ENCODE measurements at regions not wholly inside any gene's neighbourhood (a gene's known extent, or its start where the extent isn't known, plus 50 kb on each side); places are given as distances from the start of the nearest gene placed in this dataset.
A peak's percentile ranks its signal among the peaks of the same experiment; 100 is the strongest.

GRCh38 chr11:114889594-114890011 lies 211.3 kb downstream of the NXPE2 start:
- Histone ChIP-seq H3K4me1 (no peaks in the 10 kb centered on the region), H3K36me3 (no peaks in the 10 kb centered on the region), H3K27me3 (ENCODE audit: low read depth) (peaks cover 12% of the 10 kb centered on the region), H3K4me3 (no peak overlapping the region), H3K9me3 (no peaks in the 10 kb centered on the region), H3K27ac (no peak overlapping the region)
- no peak for ATAC-seq
- no peak for DNase-seq
- TF ChIP-seq CTCF (IDR thresholded peaks at IDR 0.05), result no peak
- intact Hi-C loops (cut with DNase I), result no loop called here

GRCh38 chr11:114890038-114890437 lies 211.7 kb downstream of the NXPE2 start:
- Histone ChIP-seq H3K4me3 (no peak overlapping the region), H3K27ac (no peak overlapping the region), H3K4me1 (no peaks in the 10 kb centered on the region), H3K9me3 (no peaks in the 10 kb centered on the region), H3K27me3 (ENCODE audit: low read depth) (peaks cover 12% of the 10 kb centered on the region), H3K36me3 (no peaks in the 10 kb centered on the region)
- ATAC-seq, result no peak
- no peak for TF ChIP-seq CTCF (IDR thresholded peaks at IDR 0.05)
- intact Hi-C loops (cut with DNase I), result no loop called here
- no peak for DNase-seq

- ATAC-seq, result no peak
- H3K27ac ChIP-seq, result no peak overlapping the region
- H3K4me1 ChIP-seq, result no peaks in the 10 kb centered on the region
These were observed 213.6 kb downstream of the NXPE2 start for GRCh38 chr11:114891911-114892310.

GRCh38 chr11:114892381-114893197 lies 214.3 kb downstream of the NXPE2 start:
- DNase-seq (no peak), ATAC-seq (no peak)
- Histone ChIP-seq H3K4me1 (no peaks in the 10 kb centered on the region), H3K36me3 (no peaks in the 10 kb centered on the region), H3K9me3 (no peaks in the 10 kb centered on the region), H3K4me3 (no peak overlapping the region), H3K27ac (no peak overlapping the region), H3K27me3 (ENCODE audit: low read depth) (peaks cover 19% of the 10 kb centered on the region)
- TF ChIP-seq CTCF (IDR thresholded peaks at IDR 0.05), result peak; percentile 17
- intact Hi-C loops (cut with DNase I), result no loop called here

More at GRCh38 chr11:114891911-114892310, 213.6 kb downstream of the NXPE2 start:
- no peak for DNase-seq
- H3K27me3 ChIP-seq (ENCODE audit: low read depth), result peaks cover 19% of the 10 kb centered on the region
- H3K36me3 ChIP-seq, result no peaks in the 10 kb centered on the region
- intact Hi-C loops (cut with DNase I), result no loop called here
- H3K4me3 ChIP-seq, result no peak overlapping the region
- no peaks in the 10 kb centered on the region for H3K9me3 ChIP-seq
- TF ChIP-seq CTCF (IDR thresholded peaks at IDR 0.05), result no peak

GRCh38 chr11:114893329-114893728 lies 215.0 kb downstream of the NXPE2 start:
- Histone ChIP-seq H3K27ac (no peak overlapping the region), H3K4me3 (no peak overlapping the region), H3K27me3 (ENCODE audit: low read depth) (peaks cover 17% of the 10 kb centered on the region), H3K4me1 (no peaks in the 10 kb centered on the region), H3K36me3 (no peaks in the 10 kb centered on the region), H3K9me3 (no peaks in the 10 kb centered on the region)
- no peak for TF ChIP-seq CTCF (IDR thresholded peaks at IDR 0.05)
- ATAC-seq, result no peak
- no peak for DNase-seq
- intact Hi-C loops (cut with DNase I), result no loop called here
